Parathyroid adenoma (tissue), 2 donors: ENCODE measurements at regions not wholly inside any gene's neighbourhood (a gene's known extent, or its start where the extent isn't known, plus 50 kb on each side); places are given as distances from the start of the nearest gene placed in this dataset.

Source experiments
- H2AFZ ChIP-seq: fragments of 300-600 bp; sonication (generic); one replicate; pipeline ENCODE4 v1.7.0; 2017; ENCODE audit warnings: antibody characterized with exemption, mild to moderate bottlenecking
- H3K27ac ChIP-seq: fragments of 300-600 bp; sonication (generic); one replicate; pipeline ENCODE4 v1.7.0; 2017
- H3K27me3 ChIP-seq: fragments of 300-600 bp; sonication (generic); one replicate; pipeline ENCODE4 v1.7.0; 2017; ENCODE audit warnings: low read length; ENCODE audit not compliant: control insufficient read depth, insufficient read depth
- H3K36me3 ChIP-seq: fragments of 300-600 bp; sonication (generic); one replicate; pipeline ENCODE4 v1.7.0; 2017; ENCODE audit warnings: low read length; ENCODE audit not compliant: control insufficient read depth, insufficient read depth
- H3K4me1 ChIP-seq: fragments of 300-600 bp; sonication (generic); one replicate; pipeline ENCODE4 v1.7.0; 2017; ENCODE audit warnings: control low read depth
- H3K4me2 ChIP-seq: fragments of 300-600 bp; sonication (generic); one replicate; pipeline ENCODE4 v1.7.0; 2017; ENCODE audit warnings: low read length
- H3K4me3 ChIP-seq: fragments of 300-600 bp; sonication (generic); one replicate; pipeline ENCODE4 v1.7.0; 2017; ENCODE audit warnings: low read depth, low read length
- H3K79me2 ChIP-seq: fragments of 300-600 bp; sonication (generic); one replicate; pipeline ENCODE4 v1.7.0; 2017; ENCODE audit warnings: control low read depth
- H3K9ac ChIP-seq: fragments of 300-600 bp; sonication (generic); one replicate; pipeline ENCODE4 v1.7.0; 2017; ENCODE audit warnings: mild to moderate bottlenecking
- H3K9me3 ChIP-seq: fragments of 300-600 bp; sonication (generic); one replicate; pipeline ENCODE4 v1.7.0; 2017; ENCODE audit warnings: low read length; ENCODE audit not compliant: control insufficient read depth
- CTCF ChIP-seq: fragments of 300-600 bp; sonication (generic); IDR thresholded peaks from one replicate; pipeline ENCODE4 v1.7.0; 2017; ENCODE audit warnings: antibody characterized with exemption, mild to moderate bottlenecking
- donor health status: primary hyperparathyroidism.

GRCh38 chr1:72837781-72838180 lies 555.4 kb upstream of the NEGR1 start:
- Histone ChIP-seq H3K9ac (no peak overlapping the region), H2AFZ (no peak overlapping the region), H3K79me2 (no peaks in the 10 kb centered on the region), H3K4me2 (no peak overlapping the region), H3K27ac (no peak overlapping the region), H3K4me1 (no peaks in the 10 kb centered on the region), H3K4me3 (no peak overlapping the region), H3K36me3 (no peaks in the 10 kb centered on the region), H3K27me3 (no peaks in the 10 kb centered on the region), H3K9me3 (no peaks in the 10 kb centered on the region)
- TF ChIP-seq CTCF = no peak

- Histone ChIP-seq H3K27ac (no peak overlapping the region), H3K9me3 (no peaks in the 10 kb centered on the region), H3K4me1 (no peaks in the 10 kb centered on the region), H3K79me2 (no peaks in the 10 kb centered on the region), H2AFZ (no peak overlapping the region), H3K4me3 (no peak overlapping the region), H3K9ac (no peak overlapping the region), H3K36me3 (no peaks in the 10 kb centered on the region), H3K4me2 (no peak overlapping the region), H3K27me3 (no peaks in the 10 kb centered on the region)
- no peak for TF ChIP-seq CTCF
Measured at GRCh38 chr1:72830606-72831390, 548.5 kb upstream of the NEGR1 start.

GRCh38 chr1:72827278-72827677 lies 544.9 kb upstream of the NEGR1 start:
- Histone ChIP-seq H3K36me3 (no peaks in the 10 kb centered on the region), H3K4me3 (no peak overlapping the region), H3K9me3 (no peaks in the 10 kb centered on the region), H3K4me1 (no peaks in the 10 kb centered on the region), H2AFZ (no peak overlapping the region), H3K9ac (no peak overlapping the region), H3K27ac (no peak overlapping the region), H3K79me2 (no peaks in the 10 kb centered on the region), H3K27me3 (no peaks in the 10 kb centered on the region), H3K4me2 (no peak overlapping the region)
- TF ChIP-seq CTCF = no peak

GRCh38 chr1:72804541-72804940 lies 522.2 kb upstream of the NEGR1 start:
- Histone ChIP-seq H3K79me2 (no peaks in the 10 kb centered on the region), H3K4me3 (no peak overlapping the region), H3K9me3 (no peaks in the 10 kb centered on the region), H3K4me2 (no peak overlapping the region), H3K27me3 (no peaks in the 10 kb centered on the region), H3K4me1 (no peaks in the 10 kb centered on the region), H2AFZ (no peak overlapping the region), H3K27ac (no peak overlapping the region), H3K9ac (no peak overlapping the region), H3K36me3 (no peaks in the 10 kb centered on the region)
- no peak for TF ChIP-seq CTCF

GRCh38 chr1:72781038-72781437 lies 498.7 kb upstream of the NEGR1 start:
- H3K36me3 ChIP-seq = no peaks in the 10 kb centered on the region
- no peak overlapping the region for H3K4me3 ChIP-seq
- no peaks in the 10 kb centered on the region for H3K27me3 ChIP-seq
- no peak overlapping the region for H2AFZ ChIP-seq
- H3K4me2 ChIP-seq = no peak overlapping the region
- no peak for TF ChIP-seq CTCF
- H3K27ac ChIP-seq = no peak overlapping the region
- H3K4me1 ChIP-seq = no peaks in the 10 kb centered on the region
- no peak overlapping the region for H3K9ac ChIP-seq
- no peaks in the 10 kb centered on the region for H3K79me2 ChIP-seq
- H3K9me3 ChIP-seq = no peaks in the 10 kb centered on the region
